ENCODE measurements at regions not wholly inside any gene's neighbourhood (a gene's known extent, or its start where the extent isn't known, plus 50 kb on each side); places are given as distances from the start of the nearest gene placed in this dataset.

DNA sequence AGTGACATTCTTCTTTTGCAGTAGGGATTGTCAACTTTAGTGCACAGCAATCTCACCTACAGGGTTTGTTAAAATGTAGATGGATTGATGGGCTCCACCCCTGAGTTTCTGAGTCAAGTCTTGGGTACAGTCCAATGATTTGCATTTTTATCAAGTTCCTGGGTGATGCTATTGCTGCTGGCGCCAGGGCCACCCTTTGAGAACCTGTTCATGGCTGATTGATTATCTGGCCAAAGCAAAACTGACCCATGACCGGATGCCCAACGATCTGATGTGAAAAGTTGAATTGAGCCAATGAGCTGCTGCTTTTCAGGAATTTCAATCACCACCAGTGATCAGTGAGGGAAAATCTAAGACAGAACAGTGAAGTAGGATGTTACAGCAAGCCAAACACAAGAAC lies 675.3 kb downstream of the TMEM182 start:
- no peaks in the 10 kb centered on the region for H3K27me3 ChIP-seq (ENCODE audit: insufficient read depth, low read length)
- Mint-ChIP-seq H3K27me3 (ENCODE audit: low read depth, unreplicated experiment) (no peaks in the 10 kb centered on the region), H3K36me3 (ENCODE audit: low read depth, unreplicated experiment) (no peaks in the 10 kb centered on the region), H3K27ac (ENCODE audit: unreplicated experiment) (no peak overlapping the region), H3K4me3 (ENCODE audit: unreplicated experiment) (no peak overlapping the region), H3K4me1 (ENCODE audit: low read depth, unreplicated experiment) (no peaks in the 10 kb centered on the region), H3K9me3 (ENCODE audit: unreplicated experiment) (peaks cover 4% of the 10 kb centered on the region)
- FAIRE-seq (no peak), DNase-seq (ENCODE audit: low read depth) (no peak)
- no peaks in the 10 kb centered on the region for H3K36me3 ChIP-seq (ENCODE audit: insufficient read depth, low read length)
- H4K20me1 ChIP-seq (ENCODE audit: insufficient read depth, low read length): no peaks in the 10 kb centered on the region
- H3K9me3 ChIP-seq (ENCODE audit: insufficient read depth, low read depth, low read length): peaks cover 5% of the 10 kb centered on the region
- TF ChIP-seq, protein P1, sequence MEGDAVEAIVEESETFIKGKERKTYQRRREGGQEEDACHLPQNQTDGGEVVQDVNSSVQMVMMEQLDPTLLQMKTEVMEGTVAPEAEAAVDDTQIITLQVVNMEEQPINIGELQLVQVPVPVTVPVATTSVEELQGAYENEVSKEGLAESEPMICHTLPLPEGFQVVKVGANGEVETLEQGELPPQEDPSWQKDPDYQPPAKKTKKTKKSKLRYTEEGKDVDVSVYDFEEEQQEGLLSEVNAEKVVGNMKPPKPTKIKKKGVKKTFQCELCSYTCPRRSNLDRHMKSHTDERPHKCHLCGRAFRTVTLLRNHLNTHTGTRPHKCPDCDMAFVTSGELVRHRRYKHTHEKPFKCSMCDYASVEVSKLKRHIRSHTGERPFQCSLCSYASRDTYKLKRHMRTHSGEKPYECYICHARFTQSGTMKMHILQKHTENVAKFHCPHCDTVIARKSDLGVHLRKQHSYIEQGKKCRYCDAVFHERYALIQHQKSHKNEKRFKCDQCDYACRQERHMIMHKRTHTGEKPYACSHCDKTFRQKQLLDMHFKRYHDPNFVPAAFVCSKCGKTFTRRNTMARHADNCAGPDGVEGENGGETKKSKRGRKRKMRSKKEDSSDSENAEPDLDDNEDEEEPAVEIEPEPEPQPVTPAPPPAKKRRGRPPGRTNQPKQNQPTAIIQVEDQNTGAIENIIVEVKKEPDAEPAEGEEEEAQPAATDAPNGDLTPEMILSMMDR (IDR thresholded peaks at IDR 0.05; ENCODE audit: insufficient read depth, low read depth, low read length): no peak
- TF ChIP-seq EZH2 (IDR thresholded peaks at IDR 0.05; ENCODE audit: insufficient read depth, low read length): no peak
- H3K4me1 ChIP-seq (ENCODE audit: insufficient read depth, low read length): no peaks in the 10 kb centered on the region
- no peak overlapping the region for H3K27ac ChIP-seq (ENCODE audit: low read depth, low read length)
- H3K79me2 ChIP-seq (ENCODE audit: insufficient read depth, low read length): no peaks in the 10 kb centered on the region
- H3K9ac ChIP-seq (ENCODE audit: low read length): no peak overlapping the region
- no peak overlapping the region for H3K4me2 ChIP-seq (ENCODE audit: low read length)
- H3K4me3 ChIP-seq (ENCODE audit: insufficient read depth, low read depth, low read length): no peak overlapping the region
- no peak overlapping the region for H2AFZ ChIP-seq (ENCODE audit: low read depth, low read length)

DNA sequence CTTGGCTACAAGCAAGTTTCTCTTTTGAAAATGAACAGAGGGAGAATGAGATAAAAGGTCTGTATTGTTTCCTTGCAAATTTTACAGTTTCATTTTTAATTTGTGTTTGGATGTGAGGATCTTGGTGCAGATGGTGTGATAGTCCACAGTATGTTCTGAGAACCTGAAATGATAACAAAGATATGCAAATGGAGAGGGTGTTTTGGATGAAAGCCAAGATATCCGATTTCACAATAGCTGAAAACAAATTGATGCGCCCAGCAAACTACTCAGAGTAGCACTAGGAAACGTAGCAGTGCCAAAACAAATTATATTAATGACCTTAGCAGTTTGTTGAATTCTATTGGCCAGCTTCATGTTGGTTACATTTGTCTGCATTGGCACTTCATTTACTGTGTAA lies 683.5 kb downstream of the TMEM182 start:
- Mint-ChIP-seq H3K27me3 (ENCODE audit: low read depth, unreplicated experiment) (no peaks in the 10 kb centered on the region), H3K9me3 (ENCODE audit: unreplicated experiment) (no peaks in the 10 kb centered on the region), H3K36me3 (ENCODE audit: low read depth, unreplicated experiment) (no peaks in the 10 kb centered on the region), H3K27ac (ENCODE audit: unreplicated experiment) (no peak overlapping the region), H3K4me1 (ENCODE audit: low read depth, unreplicated experiment) (no peaks in the 10 kb centered on the region), H3K4me3 (ENCODE audit: unreplicated experiment) (no peak overlapping the region)
- H3K27me3 ChIP-seq (ENCODE audit: insufficient read depth, low read length): no peaks in the 10 kb centered on the region
- no peak overlapping the region for H3K4me3 ChIP-seq (ENCODE audit: insufficient read depth, low read depth, low read length)
- H3K9me3 ChIP-seq (ENCODE audit: insufficient read depth, low read depth, low read length): no peaks in the 10 kb centered on the region
- H3K9ac ChIP-seq (ENCODE audit: low read length): no peak overlapping the region
- no peak overlapping the region for H3K27ac ChIP-seq (ENCODE audit: low read depth, low read length)
- H4K20me1 ChIP-seq (ENCODE audit: insufficient read depth, low read length): no peaks in the 10 kb centered on the region
- FAIRE-seq (no peak), DNase-seq (ENCODE audit: low read depth) (no peak)
- TF ChIP-seq, protein P1 (IDR thresholded peaks at IDR 0.05; ENCODE audit: insufficient read depth, low read depth, low read length): no peak
- TF ChIP-seq EZH2 (IDR thresholded peaks at IDR 0.05; ENCODE audit: insufficient read depth, low read length): no peak
- no peak overlapping the region for H2AFZ ChIP-seq (ENCODE audit: low read depth, low read length)
- H3K36me3 ChIP-seq (ENCODE audit: insufficient read depth, low read length): no peaks in the 10 kb centered on the region
- H3K79me2 ChIP-seq (ENCODE audit: insufficient read depth, low read length): no peaks in the 10 kb centered on the region
- no peaks in the 10 kb centered on the region for H3K4me1 ChIP-seq (ENCODE audit: insufficient read depth, low read length)
- no peak overlapping the region for H3K4me2 ChIP-seq (ENCODE audit: low read length)

DNA sequence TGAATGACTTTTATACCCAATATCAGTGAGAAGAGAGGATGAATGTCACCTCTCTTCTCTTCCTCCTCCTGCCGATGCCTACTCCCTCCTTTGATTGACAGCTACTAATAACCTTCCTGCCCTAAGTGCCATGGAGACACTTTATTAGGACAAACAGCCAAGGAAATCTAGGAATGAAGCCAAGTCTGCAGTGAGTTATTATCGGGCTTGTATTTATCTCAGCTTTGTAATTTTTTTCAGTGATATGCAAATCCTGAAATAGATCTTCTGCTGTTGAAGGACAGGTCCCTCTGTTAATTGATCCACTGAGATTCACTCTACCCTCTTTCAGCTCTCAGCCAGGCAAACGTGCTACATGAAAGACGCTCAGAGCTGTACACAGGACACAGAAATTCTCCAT lies 686.7 kb downstream of the TMEM182 start:
- Mint-ChIP-seq H3K27me3 (ENCODE audit: low read depth, unreplicated experiment) (no peaks in the 10 kb centered on the region), H3K4me3 (ENCODE audit: unreplicated experiment) (no peak overlapping the region), H3K27ac (ENCODE audit: unreplicated experiment) (no peak overlapping the region), H3K9me3 (ENCODE audit: unreplicated experiment) (no peaks in the 10 kb centered on the region), H3K4me1 (ENCODE audit: low read depth, unreplicated experiment) (no peaks in the 10 kb centered on the region), H3K36me3 (ENCODE audit: low read depth, unreplicated experiment) (no peaks in the 10 kb centered on the region)
- no peak for DNase-seq (ENCODE audit: low read depth)
- Histone ChIP-seq H3K4me1 (ENCODE audit: insufficient read depth, low read length) (no peaks in the 10 kb centered on the region), H4K20me1 (ENCODE audit: insufficient read depth, low read length) (no peaks in the 10 kb centered on the region), H3K9ac (ENCODE audit: low read length) (no peak overlapping the region), H3K27ac (ENCODE audit: low read depth, low read length) (no peak overlapping the region), H3K79me2 (ENCODE audit: insufficient read depth, low read length) (no peaks in the 10 kb centered on the region), H2AFZ (ENCODE audit: low read depth, low read length) (no peak overlapping the region), H3K27me3 (ENCODE audit: insufficient read depth, low read length) (no peaks in the 10 kb centered on the region), H3K4me3 (ENCODE audit: insufficient read depth, low read depth, low read length) (no peak overlapping the region), H3K9me3 (ENCODE audit: insufficient read depth, low read depth, low read length) (no peaks in the 10 kb centered on the region), H3K4me2 (ENCODE audit: low read length) (no peak overlapping the region), H3K36me3 (ENCODE audit: insufficient read depth, low read length) (no peaks in the 10 kb centered on the region)
- TF ChIP-seq, protein P1 (IDR thresholded peaks at IDR 0.05; ENCODE audit: insufficient read depth, low read depth, low read length): no peak
- no peak for TF ChIP-seq EZH2 (IDR thresholded peaks at IDR 0.05; ENCODE audit: insufficient read depth, low read length)
- no peak for FAIRE-seq

All from astrocyte (in vitro differentiated cells and primary cell).